Smooth muscle cell (in vitro differentiated cells): ENCODE measurements at regions not wholly inside any gene's neighbourhood (a gene's known extent, or its start where the extent isn't known, plus 50 kb on each side); places are given as distances from the start of the nearest gene placed in this dataset.

Experiments
- DNase-seq: peaks from one replicate; lab custom pipeline; 2025; ENCODE audit not compliant: unreplicated experiment; lab: John Stamatoyannopoulos, UW
- H2AFZ ChIP-seq: fragments of 200-600 bp; sonication (generic); 2 replicates; pipeline ENCODE4 v1.6.0; 2016; ENCODE audit warnings: antibody characterized with exemption, low read depth, mild to moderate bottlenecking
- H3F3A ChIP-seq: fragments of 200-600 bp; sonication (generic); 2 replicates; pipeline ENCODE4 v1.6.0; 2017; ENCODE audit warnings: antibody characterized with exemption, low read depth
- H3K27ac ChIP-seq: fragments of 200-600 bp; sonication (generic); 2 replicates; pipeline ENCODE4 v1.5.1; 2016; ENCODE audit warnings: low read depth, mild to moderate bottlenecking
- H3K27me3 ChIP-seq: fragments of 200-600 bp; sonication (generic); 2 replicates; pipeline ENCODE4 v1.6.1; 2016; ENCODE audit warnings: low read depth, mild to moderate bottlenecking
- H3K36me3 ChIP-seq: fragments of 200-600 bp; sonication (generic); 2 replicates; pipeline ENCODE4 v1.5.1; 2016; ENCODE audit warnings: low read depth
- H3K4me1 ChIP-seq: fragments of 200-600 bp; sonication (generic); 2 replicates; pipeline ENCODE4 v1.5.1; 2016; ENCODE audit warnings: low read depth
- H3K4me2 ChIP-seq: fragments of 200-600 bp; sonication (generic); 2 replicates; pipeline ENCODE4 v1.6.0; 2016; ENCODE audit warnings: mild to moderate bottlenecking
- H3K4me3 ChIP-seq: fragments of 200-600 bp; sonication (generic); 2 replicates; pipeline ENCODE4 v1.5.1; 2016; ENCODE audit warnings: mild to moderate bottlenecking
- H3K79me2 ChIP-seq: fragments of 200-600 bp; sonication (generic); 2 replicates; pipeline ENCODE4 v1.6.0; 2016; ENCODE audit warnings: low read depth, mild to moderate bottlenecking
- H3K9ac ChIP-seq: fragments of 200-600 bp; sonication (generic); 2 replicates; pipeline ENCODE4 v1.6.0; 2016; ENCODE audit warnings: low read depth
- H3K9me3 ChIP-seq: fragments of 200-600 bp; sonication (generic); replicated peaks from 2 replicates; pipeline ENCODE4 v1.5.1; 2016; ENCODE audit warnings: low read depth
- H4K20me1 ChIP-seq: fragments of 200-600 bp; sonication (generic); 2 replicates; pipeline ENCODE4 v1.6.0; 2016; ENCODE audit warnings: low read depth
- WGBS: methylation state at CpG from one replicate; pipeline ENCODE4 v1.1.7; 2016; ENCODE audit warnings: low lambda C conversion rate; 5-methylcytosine and 5-hydroxymethylcytosine counted together
- TF ChIP-seq, protein P1 (sequence below): fragments of 200-600 bp; sonication (generic); IDR thresholded peaks from 2 replicates; pipeline ENCODE4 v1.5.1; 2017; ENCODE audit warnings: borderline replicate concordance, mild to moderate bottlenecking, antibody characterized with exemption; ENCODE audit not compliant: insufficient read depth, poor library complexity, severe bottlenecking

DNA sequence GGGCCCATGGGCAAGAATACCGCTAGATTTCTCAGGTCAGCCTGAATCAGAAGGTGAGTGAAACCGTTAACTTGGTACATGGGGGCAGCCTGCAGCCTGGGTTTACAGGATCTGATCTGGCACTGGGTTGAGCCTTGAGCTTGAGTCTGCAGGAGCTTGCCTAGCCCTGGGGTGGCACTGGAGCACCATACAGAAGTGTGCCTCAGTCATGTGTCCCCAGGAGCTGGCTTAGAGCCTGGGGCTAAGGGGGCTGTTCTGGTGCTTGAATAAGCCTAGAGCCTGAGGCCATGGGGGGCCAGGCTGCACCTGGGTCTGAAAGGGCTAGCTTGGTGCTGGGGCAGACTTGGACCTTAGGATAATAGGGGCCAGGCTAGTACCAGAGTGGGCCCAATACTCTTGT is 457.2 kb upstream of the PBX1 start:
- Histone ChIP-seq H3K27ac (no peak overlapping the region), H3K4me1 (no peaks in the 10 kb centered on the region), H3F3A (no peaks in the 10 kb centered on the region), H3K4me3 (no peak overlapping the region), H3K79me2 (no peaks in the 10 kb centered on the region), H3K36me3 (no peaks in the 10 kb centered on the region), H2AFZ (no peak overlapping the region), H3K27me3 (no peaks in the 10 kb centered on the region), H3K9me3 (no peaks in the 10 kb centered on the region), H4K20me1 (no peaks in the 10 kb centered on the region), H3K9ac (no peak overlapping the region), H3K4me2 (no peak overlapping the region)
- no peak for DNase-seq
- 90% methylated on average over 2 of the region's 2 CpGs for whole genome bisulfite sequencing
- TF ChIP-seq, protein P1, sequence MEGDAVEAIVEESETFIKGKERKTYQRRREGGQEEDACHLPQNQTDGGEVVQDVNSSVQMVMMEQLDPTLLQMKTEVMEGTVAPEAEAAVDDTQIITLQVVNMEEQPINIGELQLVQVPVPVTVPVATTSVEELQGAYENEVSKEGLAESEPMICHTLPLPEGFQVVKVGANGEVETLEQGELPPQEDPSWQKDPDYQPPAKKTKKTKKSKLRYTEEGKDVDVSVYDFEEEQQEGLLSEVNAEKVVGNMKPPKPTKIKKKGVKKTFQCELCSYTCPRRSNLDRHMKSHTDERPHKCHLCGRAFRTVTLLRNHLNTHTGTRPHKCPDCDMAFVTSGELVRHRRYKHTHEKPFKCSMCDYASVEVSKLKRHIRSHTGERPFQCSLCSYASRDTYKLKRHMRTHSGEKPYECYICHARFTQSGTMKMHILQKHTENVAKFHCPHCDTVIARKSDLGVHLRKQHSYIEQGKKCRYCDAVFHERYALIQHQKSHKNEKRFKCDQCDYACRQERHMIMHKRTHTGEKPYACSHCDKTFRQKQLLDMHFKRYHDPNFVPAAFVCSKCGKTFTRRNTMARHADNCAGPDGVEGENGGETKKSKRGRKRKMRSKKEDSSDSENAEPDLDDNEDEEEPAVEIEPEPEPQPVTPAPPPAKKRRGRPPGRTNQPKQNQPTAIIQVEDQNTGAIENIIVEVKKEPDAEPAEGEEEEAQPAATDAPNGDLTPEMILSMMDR: no peak

DNA sequence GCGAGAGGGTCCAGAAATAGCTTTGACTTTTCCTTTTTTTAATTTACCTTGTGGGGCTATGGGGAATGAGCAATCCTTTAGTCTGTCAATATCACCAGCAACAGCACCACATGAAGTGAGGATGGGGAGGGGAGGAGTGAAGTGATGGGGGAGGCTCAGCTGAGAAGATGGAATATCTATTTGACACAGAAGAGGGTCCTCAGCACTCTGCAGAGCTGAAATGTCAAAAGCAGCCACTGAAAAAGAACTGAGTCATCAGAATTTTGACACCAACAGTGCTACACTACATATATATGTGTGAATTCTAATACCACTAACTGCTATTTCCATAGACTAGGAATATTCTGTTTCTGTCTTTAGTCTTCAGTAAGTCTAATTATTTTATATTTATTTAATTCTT is 427.0 kb upstream of the PBX1 start:
- DNase-seq: no peak
- TF ChIP-seq, protein P1: no peak
- H3K9ac ChIP-seq: no peak overlapping the region
- no peak overlapping the region for H3K27ac ChIP-seq
- no peaks in the 10 kb centered on the region for H4K20me1 ChIP-seq
- H3K4me1 ChIP-seq: no peaks in the 10 kb centered on the region
- H3K36me3 ChIP-seq: no peaks in the 10 kb centered on the region
- H3K4me3 ChIP-seq: no peak overlapping the region
- no peak overlapping the region for H3K4me2 ChIP-seq
- no peaks in the 10 kb centered on the region for H3K27me3 ChIP-seq
- no peaks in the 10 kb centered on the region for H3F3A ChIP-seq
- 90% methylated on average over 1 of the region's 1 CpG for WGBS
- H2AFZ ChIP-seq: no peak overlapping the region
- H3K9me3 ChIP-seq: no peaks in the 10 kb centered on the region
- no peaks in the 10 kb centered on the region for H3K79me2 ChIP-seq

DNA sequence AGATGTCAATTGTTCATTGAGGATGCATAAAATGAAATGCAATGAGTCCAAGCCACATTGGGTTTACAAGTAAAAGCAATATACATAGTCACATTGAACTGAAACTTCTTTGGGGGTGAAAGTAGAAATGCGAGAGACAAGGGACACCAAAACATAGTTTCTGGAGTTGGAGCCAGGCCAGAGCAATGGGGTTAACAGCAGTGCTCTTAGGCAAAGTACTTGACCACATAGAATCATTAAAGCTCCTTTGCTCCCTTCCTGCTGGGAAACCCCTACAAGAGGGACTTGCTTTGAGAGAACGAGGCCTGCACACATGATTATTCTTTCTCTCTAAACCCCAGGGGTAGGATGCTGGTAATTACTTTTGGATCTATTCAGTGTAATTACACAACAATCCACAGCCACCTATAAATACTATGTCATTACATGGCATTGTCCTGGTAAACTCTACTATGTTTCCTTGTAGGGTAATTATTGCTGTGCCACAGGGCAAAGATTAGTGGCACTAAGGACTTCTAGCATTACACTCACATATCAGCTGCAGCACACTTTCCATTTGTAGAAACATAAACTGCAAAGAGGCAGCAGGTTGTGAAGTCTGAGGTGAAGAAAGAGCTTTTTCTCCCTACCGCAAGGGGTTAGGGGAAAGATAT is 421.6 kb upstream of the PBX1 start:
- no peaks in the 10 kb centered on the region for H4K20me1 ChIP-seq
- no peaks in the 10 kb centered on the region for H3K9me3 ChIP-seq
- H3K4me1 ChIP-seq: no peaks in the 10 kb centered on the region
- H2AFZ ChIP-seq: no peak overlapping the region
- H3K9ac ChIP-seq: no peak overlapping the region
- 95% methylated on average over 3 of the region's 3 CpGs for WGBS
- DNase-seq: no peak
- H3K4me3 ChIP-seq: no peak overlapping the region
- H3K4me2 ChIP-seq: no peak overlapping the region
- no peaks in the 10 kb centered on the region for H3K79me2 ChIP-seq
- H3F3A ChIP-seq: no peaks in the 10 kb centered on the region
- TF ChIP-seq, protein P1: no peak
- no peak overlapping the region for H3K27ac ChIP-seq
- no peaks in the 10 kb centered on the region for H3K27me3 ChIP-seq
- no peaks in the 10 kb centered on the region for H3K36me3 ChIP-seq

DNA sequence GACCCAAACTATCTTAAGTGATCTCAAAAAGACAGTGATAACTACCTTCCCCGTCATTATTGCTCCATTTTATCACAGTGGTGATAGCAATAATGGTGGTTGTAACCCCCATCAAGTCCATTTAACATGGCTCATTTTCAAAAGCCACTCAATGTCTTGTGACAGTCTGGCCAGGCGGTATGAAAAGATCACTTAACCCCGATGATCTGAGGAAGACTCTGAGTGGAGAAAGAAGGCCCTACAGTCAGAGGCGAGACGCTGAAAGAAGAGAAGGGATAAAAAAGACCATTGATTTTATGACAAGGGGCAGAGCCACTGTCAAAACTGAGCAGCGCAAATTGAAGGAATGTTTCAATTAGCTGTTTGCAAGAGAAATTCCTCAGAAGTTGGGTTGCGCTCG is 417.2 kb upstream of the PBX1 start:
- H3K4me2 ChIP-seq: no peak overlapping the region

More for the DNA sequence above, 417.2 kb upstream of the PBX1 start:
- Histone ChIP-seq H3K79me2 (no peaks in the 10 kb centered on the region), H3K4me1 (no peaks in the 10 kb centered on the region), H2AFZ (no peak overlapping the region), H3F3A (no peaks in the 10 kb centered on the region), H3K27ac (no peak overlapping the region), H3K9ac (no peak overlapping the region), H3K9me3 (no peaks in the 10 kb centered on the region), H3K36me3 (no peaks in the 10 kb centered on the region), H4K20me1 (no peaks in the 10 kb centered on the region), H3K4me3 (no peak overlapping the region), H3K27me3 (no peaks in the 10 kb centered on the region)
- DNase-seq: no peak
- TF ChIP-seq, protein P1: no peak
- 65% methylated on average over 8 of the region's 8 CpGs for WGBS
